ENCODE measurements at regions not wholly inside any gene's neighbourhood (a gene's known extent, or its start where the extent isn't known, plus 50 kb on each side); places are given as distances from the start of the nearest gene placed in this dataset.

DNA sequence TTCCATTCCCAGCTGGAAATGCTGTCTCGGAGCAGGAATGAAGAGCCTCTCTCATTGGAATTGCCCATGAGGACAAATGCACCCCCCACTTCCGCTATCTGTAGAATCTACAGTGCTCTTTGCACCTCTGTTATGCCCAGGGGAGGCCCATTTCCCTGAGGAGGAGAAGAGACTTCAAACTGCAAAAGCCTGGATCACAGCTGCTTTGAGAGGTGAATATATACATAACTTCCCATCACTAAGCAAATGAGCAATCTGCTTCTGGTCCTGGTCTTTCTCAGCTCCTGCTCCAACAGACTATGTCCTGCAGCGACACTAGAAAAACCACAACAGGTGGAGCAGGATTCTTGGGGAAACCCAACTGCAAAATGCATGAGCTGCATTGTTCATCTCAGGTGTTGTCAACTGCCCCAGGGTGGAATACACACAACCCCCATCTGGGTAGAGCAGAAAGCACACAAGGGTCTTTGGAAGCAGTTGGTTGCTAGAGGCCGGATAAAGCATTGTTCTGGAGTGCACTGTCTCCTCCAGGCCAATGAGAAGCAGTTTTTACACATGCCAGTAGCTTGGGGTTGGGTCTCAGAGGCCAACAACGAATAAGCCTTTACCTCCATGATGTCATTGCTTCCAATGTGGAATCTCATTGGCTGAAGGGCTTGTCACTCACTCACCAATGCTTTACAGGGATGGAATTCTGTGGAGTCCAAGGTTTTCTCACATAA is 67.7 kb upstream of the RAB4A start (continued):
- TF ChIP-seq, protein P1, sequence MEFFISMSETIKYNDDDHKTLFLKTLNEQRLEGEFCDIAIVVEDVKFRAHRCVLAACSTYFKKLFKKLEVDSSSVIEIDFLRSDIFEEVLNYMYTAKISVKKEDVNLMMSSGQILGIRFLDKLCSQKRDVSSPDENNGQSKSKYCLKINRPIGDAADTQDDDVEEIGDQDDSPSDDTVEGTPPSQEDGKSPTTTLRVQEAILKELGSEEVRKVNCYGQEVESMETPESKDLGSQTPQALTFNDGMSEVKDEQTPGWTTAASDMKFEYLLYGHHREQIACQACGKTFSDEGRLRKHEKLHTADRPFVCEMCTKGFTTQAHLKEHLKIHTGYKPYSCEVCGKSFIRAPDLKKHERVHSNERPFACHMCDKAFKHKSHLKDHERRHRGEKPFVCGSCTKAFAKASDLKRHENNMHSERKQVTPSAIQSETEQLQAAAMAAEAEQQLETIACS (CRISPR knock-in tag; IDR thresholded peaks at IDR 0.05) = no peak
- no peak; the same call in 1 of the 2 replicates for TF ChIP-seq SMC3 (IDR thresholded peaks at IDR 0.05; ENCODE audit: low read length)
- TF ChIP-seq MIXL1 (CRISPR knock-in tag; IDR thresholded peaks at IDR 0.05) = 0 out of 2 replicates have a peak, but pooled peaks have one; percentile 26
- no peak for TF ChIP-seq FOSL1 (CRISPR knock-in tag; IDR thresholded peaks at IDR 0.05; ENCODE audit: borderline replicate concordance)
- TF ChIP-seq, protein P2, sequence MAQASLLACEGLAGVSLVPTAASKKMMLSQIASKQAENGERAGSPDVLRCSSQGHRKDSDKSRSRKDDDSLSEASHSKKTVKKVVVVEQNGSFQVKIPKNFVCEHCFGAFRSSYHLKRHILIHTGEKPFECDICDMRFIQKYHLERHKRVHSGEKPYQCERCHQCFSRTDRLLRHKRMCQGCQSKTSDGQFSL (CRISPR knock-in tag; IDR thresholded peaks at IDR 0.05) = peak; percentile 99
- TF ChIP-seq ZNF777 (CRISPR knock-in tag; IDR thresholded peaks at IDR 0.05) = no peak
- no peak for TF ChIP-seq FOXA1 (IDR thresholded peaks at IDR 0.05)
- TF ChIP-seq FOXA1 (CRISPR knock-in tag; IDR thresholded peaks at IDR 0.05) = no peak; the same call in 1 of the 2 replicates
- peak; percentile 39 for TF ChIP-seq SOX5 (CRISPR knock-in tag; IDR thresholded peaks at IDR 0.05; ENCODE audit: borderline replicate concordance)
- 0 out of 2 replicates have a peak, but pooled peaks have one; percentile 60 for TF ChIP-seq MTERF4 (CRISPR knock-in tag; IDR thresholded peaks at IDR 0.05)
- no peak for TF ChIP-seq RNF2 (conservative IDR thresholded peaks at IDR 0.05; ENCODE audit: low read depth)
- TF ChIP-seq, protein P3, sequence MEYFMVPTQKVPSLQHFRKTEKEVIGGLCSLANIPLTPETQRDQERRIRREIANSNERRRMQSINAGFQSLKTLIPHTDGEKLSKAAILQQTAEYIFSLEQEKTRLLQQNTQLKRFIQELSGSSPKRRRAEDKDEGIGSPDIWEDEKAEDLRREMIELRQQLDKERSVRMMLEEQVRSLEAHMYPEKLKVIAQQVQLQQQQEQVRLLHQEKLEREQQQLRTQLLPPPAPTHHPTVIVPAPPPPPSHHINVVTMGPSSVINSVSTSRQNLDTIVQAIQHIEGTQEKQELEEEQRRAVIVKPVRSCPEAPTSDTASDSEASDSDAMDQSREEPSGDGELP (IDR thresholded peaks at IDR 0.05; ENCODE audit: borderline replicate concordance, low read depth) = peak; percentile 41; the same call in 1 of the 2 replicates
- 0 out of 2 replicates have a peak, but pooled peaks have one; percentile 32 for TF ChIP-seq ZNF605 (CRISPR knock-in tag; IDR thresholded peaks at IDR 0.05)
- TF ChIP-seq PTBP1 (IDR thresholded peaks at IDR 0.05; ENCODE audit: low read depth, low read length, poor library complexity, severe bottlenecking) = no peak
- TF ChIP-seq ZNF75D (CRISPR knock-in tag; IDR thresholded peaks at IDR 0.05; ENCODE audit: borderline replicate concordance) = no peak
- TF ChIP-seq ZNF770 (CRISPR knock-in tag; IDR thresholded peaks at IDR 0.05) = peak; percentile 64
- peak; percentile 30; the same call in 1 of the 2 replicates for TF ChIP-seq ZNF788 (CRISPR knock-in tag; IDR thresholded peaks at IDR 0.05; ENCODE audit: borderline replicate concordance)
- TF ChIP-seq DPF2 (CRISPR knock-in tag; IDR thresholded peaks at IDR 0.05; ENCODE audit: borderline replicate concordance, low read depth) = 0 out of 2 replicates have a peak, but pooled peaks have one; percentile 22
- TF ChIP-seq JUN (CRISPR knock-in tag; IDR thresholded peaks at IDR 0.05) = no peak; the same call in 1 of the 2 replicates
- no peak for TF ChIP-seq ZNF589 (CRISPR knock-in tag; conservative IDR thresholded peaks at IDR 0.05)
- TF ChIP-seq ZNF326 (CRISPR knock-in tag; IDR thresholded peaks at IDR 0.05; ENCODE audit: borderline replicate concordance) = no peak
- no peak for TF ChIP-seq AKAP8 (CRISPR knock-in tag; IDR thresholded peaks at IDR 0.05)
- TF ChIP-seq, protein P4, sequence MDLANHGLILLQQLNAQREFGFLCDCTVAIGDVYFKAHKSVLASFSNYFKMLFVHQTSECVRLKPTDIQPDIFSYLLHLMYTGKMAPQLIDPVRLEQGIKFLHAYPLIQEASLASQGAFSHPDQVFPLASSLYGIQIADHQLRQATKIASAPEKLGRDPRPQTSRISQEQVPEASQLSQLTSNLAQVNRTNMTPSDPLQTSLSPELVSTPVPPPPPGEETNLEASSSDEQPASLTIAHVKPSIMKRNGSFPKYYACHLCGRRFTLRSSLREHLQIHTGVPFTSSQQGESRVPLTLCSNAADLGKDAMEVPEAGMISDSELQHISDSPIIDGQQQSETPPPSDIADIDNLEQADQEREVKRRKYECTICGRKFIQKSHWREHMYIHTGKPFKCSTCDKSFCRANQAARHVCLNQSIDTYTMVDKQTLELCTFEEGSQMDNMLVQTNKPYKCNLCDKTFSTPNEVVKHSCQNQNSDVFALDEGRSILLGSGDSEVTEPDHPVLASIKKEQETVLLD (CRISPR knock-in tag; IDR thresholded peaks at IDR 0.05; ENCODE audit: low read depth) = no peak
- TF ChIP-seq ZNF841 (CRISPR knock-in tag; IDR thresholded peaks at IDR 0.05; ENCODE audit: borderline replicate concordance) = no peak

All from HepG2 (cell line).